ENCODE measurements at regions not wholly inside any gene's neighbourhood (a gene's known extent, or its start where the extent isn't known, plus 50 kb on each side); places are given as distances from the start of the nearest gene placed in this dataset.
"Not testable (repeated sequence)": the region's sequence is repeated elsewhere in the genome, so short reads cannot be mapped to it uniquely, and the experiment has no call there.

- H3K36me3 ChIP-seq (ENCODE audit: insufficient read depth), result peaks cover 20% of the 10 kb centered on the region
- not testable (repeated sequence) for H3K27me3 Mint-ChIP-seq (ENCODE audit: insufficient read depth, low read depth, poor library complexity); H3K27me3 ChIP-seq (ENCODE audit: insufficient read depth); H3K79me2 ChIP-seq (replicated peaks; ENCODE audit: insufficient read depth); H3K4me2 ChIP-seq; H3K9me3 Mint-ChIP-seq; H3K27ac Mint-ChIP-seq; ATAC-seq; DNase-seq (ENCODE audit: low spot score); H3F3A ChIP-seq (replicated peaks; ENCODE audit: low read depth); H3K9me2 ChIP-seq (ENCODE audit: insufficient read depth); H4K20me1 ChIP-seq (replicated peaks; ENCODE audit: insufficient read depth); H3K4me1 ChIP-seq (ENCODE audit: insufficient read depth); H3K4me3 Mint-ChIP-seq; H2AFZ ChIP-seq; H3K4me3 ChIP-seq; H3K27ac ChIP-seq (ENCODE audit: low read depth); H3K4me1 Mint-ChIP-seq
- peaks cover 18% of the 10 kb centered on the region for H3K36me3 Mint-ChIP-seq (ENCODE audit: low read depth)
Observed at GRCh38 chr21:9732605-9733004, 788.8 kb upstream of the TPTE start.

DNA sequence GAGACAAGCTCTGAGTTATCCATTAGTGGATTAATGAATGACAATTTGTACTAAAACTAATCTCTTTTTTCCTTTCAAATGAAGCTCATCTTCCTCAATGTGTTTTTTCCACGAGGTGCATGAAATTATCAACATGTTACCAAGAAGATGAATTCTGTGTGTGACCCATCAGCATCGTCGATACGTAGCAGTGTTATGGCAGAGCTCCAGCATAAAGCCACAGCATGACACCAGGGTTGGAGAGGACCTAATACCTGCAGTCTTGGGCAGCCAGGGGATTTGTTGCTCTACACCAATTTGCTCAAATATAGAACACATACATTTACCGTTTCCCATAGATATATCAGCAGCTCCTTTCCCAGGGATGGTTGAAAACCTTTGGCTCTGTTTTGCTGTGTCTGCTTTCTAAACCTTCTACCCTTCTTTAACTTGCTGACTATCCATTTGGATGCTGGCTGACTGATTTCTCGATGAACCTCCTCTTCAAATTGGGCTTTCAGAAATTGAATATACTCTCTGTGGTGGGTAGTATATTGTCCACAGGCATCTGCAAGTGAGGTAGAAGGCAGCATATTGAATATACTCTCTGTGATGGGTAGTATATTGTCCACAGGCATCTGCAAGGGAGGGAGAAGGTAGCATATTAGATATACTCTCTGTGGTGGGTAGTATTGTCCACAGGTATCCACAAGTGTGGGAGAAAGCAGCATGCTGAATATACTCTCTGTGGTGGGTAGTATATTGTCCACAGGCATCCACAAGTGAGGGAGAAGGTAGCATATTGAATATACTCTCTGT, 787.4 kb upstream of the TPTE start:
- not testable (repeated sequence) for H3K4me3 Mint-ChIP-seq; H3K36me3 Mint-ChIP-seq (ENCODE audit: low read depth); DNase-seq (ENCODE audit: low spot score); H3K27me3 Mint-ChIP-seq (ENCODE audit: insufficient read depth, low read depth, poor library complexity); H3K9me2 ChIP-seq (ENCODE audit: insufficient read depth); H3K9me3 Mint-ChIP-seq; H3K4me2 ChIP-seq; H3K79me2 ChIP-seq (replicated peaks; ENCODE audit: insufficient read depth); H4K20me1 ChIP-seq (replicated peaks; ENCODE audit: insufficient read depth); H3K4me1 ChIP-seq (ENCODE audit: insufficient read depth); H3K27ac Mint-ChIP-seq; H3F3A ChIP-seq (replicated peaks; ENCODE audit: low read depth); H3K27me3 ChIP-seq (ENCODE audit: insufficient read depth); H3K27ac ChIP-seq (ENCODE audit: low read depth); H3K4me1 Mint-ChIP-seq; H2AFZ ChIP-seq; ATAC-seq
- Histone ChIP-seq H3K36me3 (ENCODE audit: insufficient read depth) (peaks cover 22% of the 10 kb centered on the region), H3K4me3 (peak overlapping the region; percentile 29; the same call in 1 of the 2 replicates)

GRCh38 chr21:9735421-9735961, 785.9 kb upstream of the TPTE start:
- H3K4me1 Mint-ChIP-seq, result no peaks in the 10 kb centered on the region
- H3K36me3 Mint-ChIP-seq (ENCODE audit: low read depth), result peaks cover 5% of the 10 kb centered on the region
- no peak overlapping the region for H3K4me2 ChIP-seq
- no peak overlapping the region for H2AFZ ChIP-seq
- H3F3A ChIP-seq (replicated peaks; ENCODE audit: low read depth), result no peaks in the 10 kb centered on the region
- H3K27ac ChIP-seq (ENCODE audit: low read depth), result no peak overlapping the region
- peaks cover 27% of the 10 kb centered on the region for H3K36me3 ChIP-seq (ENCODE audit: insufficient read depth)
- no peaks in the 10 kb centered on the region; the same call in 1 of the 2 replicates for H3K9me2 ChIP-seq (ENCODE audit: insufficient read depth)
- H4K20me1 ChIP-seq (replicated peaks; ENCODE audit: insufficient read depth), result no peaks in the 10 kb centered on the region
- no peak overlapping the region for H3K4me3 Mint-ChIP-seq
- ATAC-seq (no peak), DNase-seq (ENCODE audit: low spot score) (no peak)
- peaks cover 10% of the 10 kb centered on the region; the same call in 1 of the 2 replicates for H3K27me3 ChIP-seq (ENCODE audit: insufficient read depth)
- H3K27me3 Mint-ChIP-seq (ENCODE audit: insufficient read depth, low read depth, poor library complexity), result peaks cover 6% of the 10 kb centered on the region
- H3K4me3 ChIP-seq, result no peak overlapping the region
- H3K4me1 ChIP-seq (ENCODE audit: insufficient read depth), result no peaks in the 10 kb centered on the region
- no peaks in the 10 kb centered on the region; the same call in 1 of the 3 replicates for H3K9me3 Mint-ChIP-seq
- no peaks in the 10 kb centered on the region for H3K79me2 ChIP-seq (replicated peaks; ENCODE audit: insufficient read depth)
- H3K27ac Mint-ChIP-seq, result no peak overlapping the region
- no peak for TF ChIP-seq ZNF462 (CRISPR knock-in tag; IDR thresholded peaks at IDR 0.05)
- no peak for TF ChIP-seq JUNB (IDR thresholded peaks at IDR 0.05; ENCODE audit: unreplicated experiment)
- TF ChIP-seq, protein P1, sequence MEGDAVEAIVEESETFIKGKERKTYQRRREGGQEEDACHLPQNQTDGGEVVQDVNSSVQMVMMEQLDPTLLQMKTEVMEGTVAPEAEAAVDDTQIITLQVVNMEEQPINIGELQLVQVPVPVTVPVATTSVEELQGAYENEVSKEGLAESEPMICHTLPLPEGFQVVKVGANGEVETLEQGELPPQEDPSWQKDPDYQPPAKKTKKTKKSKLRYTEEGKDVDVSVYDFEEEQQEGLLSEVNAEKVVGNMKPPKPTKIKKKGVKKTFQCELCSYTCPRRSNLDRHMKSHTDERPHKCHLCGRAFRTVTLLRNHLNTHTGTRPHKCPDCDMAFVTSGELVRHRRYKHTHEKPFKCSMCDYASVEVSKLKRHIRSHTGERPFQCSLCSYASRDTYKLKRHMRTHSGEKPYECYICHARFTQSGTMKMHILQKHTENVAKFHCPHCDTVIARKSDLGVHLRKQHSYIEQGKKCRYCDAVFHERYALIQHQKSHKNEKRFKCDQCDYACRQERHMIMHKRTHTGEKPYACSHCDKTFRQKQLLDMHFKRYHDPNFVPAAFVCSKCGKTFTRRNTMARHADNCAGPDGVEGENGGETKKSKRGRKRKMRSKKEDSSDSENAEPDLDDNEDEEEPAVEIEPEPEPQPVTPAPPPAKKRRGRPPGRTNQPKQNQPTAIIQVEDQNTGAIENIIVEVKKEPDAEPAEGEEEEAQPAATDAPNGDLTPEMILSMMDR (conservative IDR thresholded peaks at IDR 0.05; ENCODE audit: low read depth in 2 of 2), result no peak
- no peak for TF ChIP-seq CREB1 (CRISPR knock-in tag; IDR thresholded peaks at IDR 0.05; ENCODE audit: low read depth)
- TF ChIP-seq EZH2phosphoT487 (IDR thresholded peaks at IDR 0.05; ENCODE audit: unreplicated experiment), result no peak
- no peak for TF ChIP-seq ZNF331 (CRISPR knock-in tag; IDR thresholded peaks at IDR 0.05; ENCODE audit: low read depth)
